SK-N-SH (cell line): ENCODE measurements at regions not wholly inside any gene's neighbourhood (a gene's known extent, or its start where the extent isn't known, plus 50 kb on each side); places are given as distances from the start of the nearest gene placed in this dataset.

Experiments
- CTCF ChIA-PET: fragments of 300-600, 350-600 bp; formaldehyde crosslinking; extraction: SDS; loops from one replicate; lab custom pipeline; 2021; lab: Yijun Ruan, JAX
- POLR2A ChIA-PET: fragments of 350-600 bp; sonication (Branson Sonifier 250); formaldehyde crosslinking; extraction: SDS; loops from one replicate; lab custom pipeline; 2020; ENCODE audit warnings: antibody characterized with exemption, inconsistent platforms; lab: Yijun Ruan, JAX
- DNase-seq: peaks from one replicate; pipeline ENCODE4 v3.0.0; 2012
- H2AFZ ChIP-seq: fragments of 200-600 bp; sonication (generic); 2 replicates; pipeline ENCODE4 v1.8.1; 2016; ENCODE audit warnings: antibody characterized with exemption, mild to moderate bottlenecking, low read depth
- H3F3A ChIP-seq: fragments of 200-600 bp; sonication (generic); replicated peaks from 2 replicates; pipeline ENCODE3; 2016; ENCODE audit warnings: antibody characterized with exemption, mild to moderate bottlenecking; ENCODE audit not compliant: insufficient read depth
- H3K27ac ChIP-seq, 2 experiments: fragments of 200-500 bp in 1 of 2; fragments of 200-600 bp in 1 of 2; sonication (Bioruptor generic) in 1 of 2; sonication (generic), shearing (Covaris generic) in 1 of 2; 2 replicates each; pipeline versions ENCODE4 v1.5.1 to v1.6.1; 2014 to 2016; ENCODE audit warnings: low read depth in 2 of 2, inconsistent platforms in 1 of 2, low read length in 1 of 2, mild to moderate bottlenecking in 1 of 2, mixed read lengths in 1 of 2
- H3K27me3 ChIP-seq: fragments of 200-600 bp; sonication (generic), shearing (Covaris generic); 2 replicates; pipeline ENCODE4 v1.6.1; 2016; ENCODE audit warnings: mixed run types; ENCODE audit not compliant: insufficient read depth
- H3K36me3 ChIP-seq, 2 experiments: fragments of 200-500 bp in 1 of 2; fragments of 200-600 bp in 1 of 2; sonication (Bioruptor generic) in 1 of 2; sonication (generic) in 1 of 2; replicated peaks in 1 of 2; 2 replicates each; pipeline versions ENCODE3 to v1.5.1; 2014 to 2016; ENCODE audit warnings: low read length in 1 of 2, mild to moderate bottlenecking in 1 of 2; ENCODE audit not compliant: insufficient read depth in 2 of 2, control insufficient read depth in 1 of 2
- H3K4me1 ChIP-seq, 2 experiments: fragments of 200-500 bp in 1 of 2; fragments of 200-600 bp in 1 of 2; sonication (Bioruptor generic) in 1 of 2; sonication (generic), shearing (Covaris generic) in 1 of 2; 2 replicates each; pipeline versions ENCODE4 v1.5.1 to v1.6.1; 2014 to 2016; ENCODE audit warnings: low read depth in 1 of 2, low read length in 1 of 2, mixed run types in 1 of 2; ENCODE audit not compliant: insufficient read depth in 2 of 2, control insufficient read depth in 1 of 2
- H3K4me2 ChIP-seq: fragments of 200-600 bp; sonication (generic), shearing (Covaris generic); 2 replicates; pipeline ENCODE4 v1.6.1; 2017; ENCODE audit warnings: mixed run types
- H3K4me3 ChIP-seq, 2 experiments: fragments of 200-500 bp in 1 of 2; fragments of 200-600 bp in 1 of 2; sonication (Bioruptor generic) in 1 of 2; sonication (generic), shearing (Covaris generic) in 1 of 2; 2 replicates each; pipeline versions ENCODE4 v1.5.1 to v1.8.1; 2014 to 2016; ENCODE audit warnings: low read depth in 2 of 2, inconsistent platforms in 1 of 2, low read length in 1 of 2, mild to moderate bottlenecking in 1 of 2, mixed read lengths in 1 of 2, moderate library complexity in 1 of 2
- H3K79me2 ChIP-seq: fragments of 200-600 bp; sonication (generic); 2 replicates; pipeline ENCODE4 v1.8.1; 2017; ENCODE audit warnings: mild to moderate bottlenecking; ENCODE audit not compliant: insufficient read depth
- H3K9ac ChIP-seq: fragments of 200-600 bp; sonication (generic); 2 replicates; pipeline ENCODE4 v1.6.1; 2017; ENCODE audit warnings: mixed run types
- H3K9me2 ChIP-seq: fragments of 200-600 bp; sonication (generic); 2 replicates; pipeline ENCODE4 v1.6.1; 2017; ENCODE audit warnings: mixed run types
- H3K9me3 ChIP-seq: fragments of 200-600 bp; sonication (generic); 2 replicates; pipeline ENCODE4 v1.6.1; 2017; ENCODE audit warnings: mixed run types, mild to moderate bottlenecking, moderate library complexity
- H4K20me1 ChIP-seq: fragments of 200-600 bp; sonication (generic); 2 replicates; pipeline ENCODE4 v1.6.1; 2017; ENCODE audit warnings: mild to moderate bottlenecking, mixed run types; ENCODE audit not compliant: insufficient read depth
- EP300 ChIP-seq, 2 experiments: IDR thresholded peaks; 2 replicates each; pipeline versions ENCODE4 v1.4.0 to v1.6.1; 2012; ENCODE audit warnings: borderline replicate concordance in 1 of 2, low read depth in 1 of 2, low read length in 1 of 2
- EZH2phosphoT487 ChIP-seq: fragments of 200-600 bp; sonication (generic); IDR thresholded peaks from 2 replicates; pipeline ENCODE4 v1.6.1; 2017; ENCODE audit warnings: low read depth, mixed run types, mild to moderate bottlenecking, antibody characterized with exemption, moderate library complexity, borderline replicate concordance
- FOXJ3 ChIP-seq: sonication (generic); formaldehyde crosslinking; IDR thresholded peaks from 2 replicates; pipeline ENCODE4 v1.5.1; 2020; ENCODE audit warnings: mild to moderate bottlenecking, missing genetic modification reagents
- JUND ChIP-seq: IDR thresholded peaks from 2 replicates; pipeline ENCODE4 v1.4.0; 2012
- MEF2A ChIP-seq: IDR thresholded peaks from 2 replicates; pipeline ENCODE4 v1.4.0; 2012; ENCODE audit warnings: low read depth, borderline replicate concordance
- MXI1 ChIP-seq: IDR thresholded peaks from 2 replicates; pipeline ENCODE4 v1.6.1; 2012; ENCODE audit warnings: mild to moderate bottlenecking, low read depth, low read length, improper control_type of control experiment
- NFIC ChIP-seq: IDR thresholded peaks from 2 replicates; pipeline ENCODE4 v1.4.0; 2012; ENCODE audit warnings: borderline replicate concordance
- NRF1 ChIP-seq: IDR thresholded peaks from 2 replicates; pipeline ENCODE4 v1.6.1; 2012; ENCODE audit warnings: low read depth, mild to moderate bottlenecking, low read length
- POLR2AphosphoS5 ChIP-seq: IDR thresholded peaks from 2 replicates; pipeline ENCODE4 v1.6.1; 2012; ENCODE audit warnings: low read depth, low read length
- RCOR1 ChIP-seq: fragments of 150-350 bp; IDR thresholded peaks from 2 replicates; pipeline ENCODE4 v1.6.1; 2017; ENCODE audit warnings: antibody characterized with exemption, low read length
- SIN3A ChIP-seq: IDR thresholded peaks from 2 replicates; pipeline ENCODE4 v1.6.1; 2012; ENCODE audit warnings: low read depth, mild to moderate bottlenecking, low read length, moderate library complexity, borderline replicate concordance
- TCF12 ChIP-seq: IDR thresholded peaks from 2 replicates; pipeline ENCODE4 v1.4.0; 2012
- YY1 ChIP-seq: IDR thresholded peaks from 2 replicates; pipeline ENCODE4 v1.4.0; 2012; ENCODE audit warnings: low read depth, mild to moderate bottlenecking
- WGBS: methylation state at CpG from one replicate; pipeline ENCODE4 v1.1.6; 2017; ENCODE audit warnings: low lambda C conversion rate; 5-methylcytosine and 5-hydroxymethylcytosine counted together
- TF ChIP-seq, protein P1 (sequence below): IDR thresholded peaks from 2 replicates; pipeline ENCODE4; 2012
- TF ChIP-seq, protein P2 (sequence below): IDR thresholded peaks from 2 replicates; pipeline ENCODE4 v1.4.0; 2012; ENCODE audit warnings: low read depth, borderline replicate concordance
- TF ChIP-seq, protein P3 (sequence below): IDR thresholded peaks from 2 replicates; pipeline ENCODE4 v1.4.0; 2012; ENCODE audit warnings: low read depth
- TF ChIP-seq, protein P4 (sequence below): fragments of 200-600 bp; sonication (generic); IDR thresholded peaks from 2 replicates; pipeline ENCODE4 v1.6.1; 2017; ENCODE audit warnings: antibody characterized with exemption, mild to moderate bottlenecking, moderate library complexity

DNA sequence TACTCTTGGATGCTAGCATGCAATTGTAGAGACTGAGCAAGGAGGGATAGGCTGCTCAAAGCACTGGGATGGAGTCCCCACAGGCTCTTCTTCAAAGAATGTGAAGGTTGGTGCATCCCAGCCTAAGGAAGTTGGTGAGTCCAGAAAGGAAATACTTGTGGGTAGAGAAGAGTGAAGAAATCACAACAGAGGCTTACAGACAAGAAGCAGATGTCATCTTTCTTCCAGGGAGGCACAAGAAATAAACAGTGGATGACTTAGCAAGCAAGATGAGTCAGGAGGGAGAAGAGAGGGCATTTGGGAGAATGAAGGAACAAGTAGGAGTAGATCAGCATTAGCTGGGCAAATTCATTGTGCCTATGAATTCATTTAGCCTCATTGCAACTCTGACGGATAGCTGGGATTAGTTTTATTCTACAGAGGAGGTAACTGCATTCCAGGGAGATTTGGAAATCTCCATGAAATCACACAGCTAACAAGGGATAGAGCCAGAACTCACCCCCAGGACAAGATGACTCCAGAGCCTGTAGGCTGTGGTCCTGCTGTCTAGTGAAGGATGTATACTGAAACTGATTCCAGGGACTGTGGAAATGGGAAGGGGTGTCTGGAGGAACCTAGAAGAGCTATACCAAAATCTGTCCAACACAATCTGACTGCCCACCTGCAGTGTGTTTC, 125.8 kb upstream of the SPTLC3 start:
- DNase-seq, result no peak
- Histone ChIP-seq H4K20me1 (no peaks in the 10 kb centered on the region), H3K4me2 (no peak overlapping the region), H3K27ac (no peak overlapping the region), H3K36me3 (no peaks in the 10 kb centered on the region), H3F3A (no peaks in the 10 kb centered on the region), H3K79me2 (no peaks in the 10 kb centered on the region), H3K27me3 (no peaks in the 10 kb centered on the region), H3K9ac (no peak overlapping the region), H3K9me2 (no peaks in the 10 kb centered on the region), H3K4me3 (no peak overlapping the region), H2AFZ (no peak overlapping the region), H3K4me1 (no peaks in the 10 kb centered on the region), H3K9me3 (no peaks in the 10 kb centered on the region)
- WGBS, result 44% methylated on average over 1 of the region's 1 CpG
- TF ChIP-seq NFIC (no peak), RCOR1 (no peak), POLR2AphosphoS5 (no peak), MEF2A (no peak), EP300 (IDR thresholded peaks at IDR 0.05; ENCODE audit: borderline replicate concordance in 1 of 2, low read depth in 1 of 2, low read length in 1 of 2) (no peak), TCF12 (no peak), SIN3A (no peak), FOXJ3 (no peak), JUND (no peak), NRF1 (no peak), EZH2phosphoT487 (no peak), YY1 (no peak), MXI1 (no peak)
- TF ChIP-seq, protein P1, sequence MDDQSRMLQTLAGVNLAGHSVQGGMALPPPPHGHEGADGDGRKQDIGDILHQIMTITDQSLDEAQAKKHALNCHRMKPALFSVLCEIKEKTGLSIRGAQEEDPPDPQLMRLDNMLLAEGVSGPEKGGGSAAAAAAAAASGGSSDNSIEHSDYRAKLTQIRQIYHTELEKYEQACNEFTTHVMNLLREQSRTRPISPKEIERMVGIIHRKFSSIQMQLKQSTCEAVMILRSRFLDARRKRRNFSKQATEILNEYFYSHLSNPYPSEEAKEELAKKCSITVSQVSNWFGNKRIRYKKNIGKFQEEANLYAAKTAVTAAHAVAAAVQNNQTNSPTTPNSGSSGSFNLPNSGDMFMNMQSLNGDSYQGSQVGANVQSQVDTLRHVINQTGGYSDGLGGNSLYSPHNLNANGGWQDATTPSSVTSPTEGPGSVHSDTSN, result no peak
- TF ChIP-seq, protein P2, sequence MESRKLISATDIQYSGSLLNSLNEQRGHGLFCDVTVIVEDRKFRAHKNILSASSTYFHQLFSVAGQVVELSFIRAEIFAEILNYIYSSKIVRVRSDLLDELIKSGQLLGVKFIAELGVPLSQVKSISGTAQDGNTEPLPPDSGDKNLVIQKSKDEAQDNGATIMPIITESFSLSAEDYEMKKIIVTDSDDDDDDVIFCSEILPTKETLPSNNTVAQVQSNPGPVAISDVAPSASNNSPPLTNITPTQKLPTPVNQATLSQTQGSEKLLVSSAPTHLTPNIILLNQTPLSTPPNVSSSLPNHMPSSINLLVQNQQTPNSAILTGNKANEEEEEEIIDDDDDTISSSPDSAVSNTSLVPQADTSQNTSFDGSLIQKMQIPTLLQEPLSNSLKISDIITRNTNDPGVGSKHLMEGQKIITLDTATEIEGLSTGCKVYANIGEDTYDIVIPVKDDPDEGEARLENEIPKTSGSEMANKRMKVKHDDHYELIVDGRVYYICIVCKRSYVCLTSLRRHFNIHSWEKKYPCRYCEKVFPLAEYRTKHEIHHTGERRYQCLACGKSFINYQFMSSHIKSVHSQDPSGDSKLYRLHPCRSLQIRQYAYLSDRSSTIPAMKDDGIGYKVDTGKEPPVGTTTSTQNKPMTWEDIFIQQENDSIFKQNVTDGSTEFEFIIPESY, result no peak
- TF ChIP-seq, protein P3, sequence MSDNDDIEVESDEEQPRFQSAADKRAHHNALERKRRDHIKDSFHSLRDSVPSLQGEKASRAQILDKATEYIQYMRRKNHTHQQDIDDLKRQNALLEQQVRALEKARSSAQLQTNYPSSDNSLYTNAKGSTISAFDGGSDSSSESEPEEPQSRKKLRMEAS, result no peak
- ChIA-PET POLR2A (no interaction called here), CTCF (interaction anchor here (1.1 kb wide), 1 partner anchor 42 kb away, joined by 3 read pairs; no protein-coding TSS in a partner anchor)

DNA sequence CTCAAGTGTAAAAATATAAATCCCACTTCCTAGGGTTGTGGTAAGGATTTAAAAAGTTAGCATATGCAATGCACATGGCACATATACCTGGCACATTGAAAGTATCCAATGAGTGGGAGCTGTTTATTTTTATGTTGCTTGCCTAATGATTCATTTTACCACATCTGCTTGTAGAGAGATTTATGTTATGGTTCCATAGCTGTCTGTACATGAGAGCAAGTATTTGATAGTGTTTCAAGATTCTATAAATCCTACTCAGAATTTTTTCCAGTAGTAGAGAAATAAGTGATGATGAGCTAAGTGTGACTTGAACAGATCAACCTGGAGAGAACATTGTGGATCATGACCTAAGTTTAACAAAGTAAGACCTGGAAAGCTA, 125.3 kb upstream of the SPTLC3 start:
- no peak overlapping the region for H3K27ac ChIP-seq

More for the DNA sequence above, 125.3 kb upstream of the SPTLC3 start:
- Histone ChIP-seq H3F3A (no peaks in the 10 kb centered on the region), H2AFZ (no peak overlapping the region), H3K4me3 (no peak overlapping the region), H3K9me2 (no peaks in the 10 kb centered on the region), H3K4me2 (no peak overlapping the region), H3K9me3 (no peaks in the 10 kb centered on the region), H3K27me3 (no peaks in the 10 kb centered on the region), H3K4me1 (no peaks in the 10 kb centered on the region), H3K9ac (no peak overlapping the region), H4K20me1 (no peaks in the 10 kb centered on the region), H3K79me2 (no peaks in the 10 kb centered on the region), H3K36me3 (no peaks in the 10 kb centered on the region)
- POLR2A ChIA-PET, result no interaction called here
- no peak for TF ChIP-seq TCF12
- TF ChIP-seq, protein P1, result no peak
- TF ChIP-seq NRF1, result no peak
- TF ChIP-seq, protein P4, sequence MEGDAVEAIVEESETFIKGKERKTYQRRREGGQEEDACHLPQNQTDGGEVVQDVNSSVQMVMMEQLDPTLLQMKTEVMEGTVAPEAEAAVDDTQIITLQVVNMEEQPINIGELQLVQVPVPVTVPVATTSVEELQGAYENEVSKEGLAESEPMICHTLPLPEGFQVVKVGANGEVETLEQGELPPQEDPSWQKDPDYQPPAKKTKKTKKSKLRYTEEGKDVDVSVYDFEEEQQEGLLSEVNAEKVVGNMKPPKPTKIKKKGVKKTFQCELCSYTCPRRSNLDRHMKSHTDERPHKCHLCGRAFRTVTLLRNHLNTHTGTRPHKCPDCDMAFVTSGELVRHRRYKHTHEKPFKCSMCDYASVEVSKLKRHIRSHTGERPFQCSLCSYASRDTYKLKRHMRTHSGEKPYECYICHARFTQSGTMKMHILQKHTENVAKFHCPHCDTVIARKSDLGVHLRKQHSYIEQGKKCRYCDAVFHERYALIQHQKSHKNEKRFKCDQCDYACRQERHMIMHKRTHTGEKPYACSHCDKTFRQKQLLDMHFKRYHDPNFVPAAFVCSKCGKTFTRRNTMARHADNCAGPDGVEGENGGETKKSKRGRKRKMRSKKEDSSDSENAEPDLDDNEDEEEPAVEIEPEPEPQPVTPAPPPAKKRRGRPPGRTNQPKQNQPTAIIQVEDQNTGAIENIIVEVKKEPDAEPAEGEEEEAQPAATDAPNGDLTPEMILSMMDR, result no peak
- CTCF ChIA-PET, result interaction anchor here (1.1 kb wide), 1 partner anchor 42 kb away, joined by 3 read pairs; no protein-coding TSS in a partner anchor
- DNase-seq, result no peak
